Panc1 (cell line): ENCODE measurements at regions not wholly inside any gene's neighbourhood (a gene's known extent, or its start where the extent isn't known, plus 50 kb on each side); places are given as distances from the start of the nearest gene placed in this dataset.

ENCODE experiments used
- CTCF ChIP-seq: fragments of 450-650 bp; IDR thresholded peaks from 2 replicates; pipeline ENCODE4 v1.5.1; 2017; ENCODE audit warnings: mild to moderate bottlenecking
- POLR2AphosphoS5 ChIP-seq: IDR thresholded peaks from 2 replicates; pipeline ENCODE4 v1.6.1; 2012; ENCODE audit warnings: mild to moderate bottlenecking, low read depth, low read length, moderate library complexity
- TCF7L2 ChIP-seq: IDR thresholded peaks from 2 replicates; pipeline ENCODE4 v1.6.1; 2011; ENCODE audit warnings: mild to moderate bottlenecking, low read depth, low read length, inconsistent platforms

GRCh38 chr1:189805735-189806134 is 671.9 kb downstream of the BRINP3 start:
- TF ChIP-seq CTCF (no peak), TCF7L2 (no peak), POLR2AphosphoS5 (no peak)
